Activated CD4-positive, alpha-beta T cell treated with anti-CD3 and anti-CD28 coated beads, Interleukin-10, Interleukin-2, amounts not matched to agents 100 ng/mL and 50 ng/mL, durations not matched to agents 16 hours and 8 hours (primary cell): ENCODE measurements at regions not wholly inside any gene's neighbourhood (a gene's known extent, or its start where the extent isn't known, plus 50 kb on each side); places are given as distances from the start of the nearest gene placed in this dataset.

Experiments used
- DNase-seq: peaks from one replicate; pipeline ENCODE4 v3.0.0-alpha.2; 2020

GRCh38 chr6:93471281-93471680, 51.9 kb upstream of the EPHA7 start:
- DNase-seq: no peak
